ENCODE measurements at regions not wholly inside any gene's neighbourhood (a gene's known extent, or its start where the extent isn't known, plus 50 kb on each side); places are given as distances from the start of the nearest gene placed in this dataset.

- TF ChIP-seq, protein P1, sequence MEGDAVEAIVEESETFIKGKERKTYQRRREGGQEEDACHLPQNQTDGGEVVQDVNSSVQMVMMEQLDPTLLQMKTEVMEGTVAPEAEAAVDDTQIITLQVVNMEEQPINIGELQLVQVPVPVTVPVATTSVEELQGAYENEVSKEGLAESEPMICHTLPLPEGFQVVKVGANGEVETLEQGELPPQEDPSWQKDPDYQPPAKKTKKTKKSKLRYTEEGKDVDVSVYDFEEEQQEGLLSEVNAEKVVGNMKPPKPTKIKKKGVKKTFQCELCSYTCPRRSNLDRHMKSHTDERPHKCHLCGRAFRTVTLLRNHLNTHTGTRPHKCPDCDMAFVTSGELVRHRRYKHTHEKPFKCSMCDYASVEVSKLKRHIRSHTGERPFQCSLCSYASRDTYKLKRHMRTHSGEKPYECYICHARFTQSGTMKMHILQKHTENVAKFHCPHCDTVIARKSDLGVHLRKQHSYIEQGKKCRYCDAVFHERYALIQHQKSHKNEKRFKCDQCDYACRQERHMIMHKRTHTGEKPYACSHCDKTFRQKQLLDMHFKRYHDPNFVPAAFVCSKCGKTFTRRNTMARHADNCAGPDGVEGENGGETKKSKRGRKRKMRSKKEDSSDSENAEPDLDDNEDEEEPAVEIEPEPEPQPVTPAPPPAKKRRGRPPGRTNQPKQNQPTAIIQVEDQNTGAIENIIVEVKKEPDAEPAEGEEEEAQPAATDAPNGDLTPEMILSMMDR (conservative IDR thresholded peaks at IDR 0.05; ENCODE audit: low read depth, low read length): no peak
- no peak for TF ChIP-seq EZH2 (IDR thresholded peaks at IDR 0.05; ENCODE audit: borderline replicate concordance, low read depth, low read length, poor library complexity, severe bottlenecking)
Measured at GRCh38 chr4:71882113-71882841, 98.4 kb upstream of the GC start.

Measured in A673 (cell line).